ENCODE measurements at regions not wholly inside any gene's neighbourhood (a gene's known extent, or its start where the extent isn't known, plus 50 kb on each side); places are given as distances from the start of the nearest gene placed in this dataset.

GRCh38 chr5:73267766-73268435 lies 94.9 kb downstream of the TMEM174 start (continued):
- TF ChIP-seq ZNF462 (CRISPR knock-in tag; IDR thresholded peaks at IDR 0.05) (no peak), EZH2 (IDR thresholded peaks at IDR 0.05; ENCODE audit: low read depth, unreplicated experiment) (no peak)

- no peaks in the 10 kb centered on the region for H3K79me2 ChIP-seq (replicated peaks; ENCODE audit: insufficient read depth)
- H3K27me3 Mint-ChIP-seq (ENCODE audit: insufficient read depth, low read depth, poor library complexity) = peaks cover 14% of the 10 kb centered on the region
- no peak overlapping the region for H3K27ac ChIP-seq (ENCODE audit: low read depth)
- H3K4me3 Mint-ChIP-seq = peak overlapping the region; percentile 43; the same call in 1 of the 3 replicates
- H3K4me2 ChIP-seq = peak overlapping the region; percentile 63; the same call in 1 of the 2 replicates
- 0 out of 2 replicates have a peak overlapping the region, but pooled peaks have one; percentile 14 for H3K4me3 ChIP-seq
- H3F3A ChIP-seq (replicated peaks; ENCODE audit: low read depth) = no peaks in the 10 kb centered on the region
- ATAC-seq = peak; percentile 55
- peaks cover 20% of the 10 kb centered on the region for H3K4me1 ChIP-seq (ENCODE audit: insufficient read depth)
- H3K9me2 ChIP-seq (ENCODE audit: insufficient read depth) = peaks cover 6% of the 10 kb centered on the region; the same call in 1 of the 2 replicates
- no peak for DNase-seq (ENCODE audit: low spot score)
- no peaks in the 10 kb centered on the region for H3K36me3 Mint-ChIP-seq (ENCODE audit: low read depth)
- no peak overlapping the region for H3K27ac Mint-ChIP-seq
- 0 out of 2 replicates have a peak, but pooled peaks cover 4% of the 10 kb centered on the region for H4K20me1 ChIP-seq (replicated peaks; ENCODE audit: insufficient read depth)
- H3K36me3 ChIP-seq (ENCODE audit: insufficient read depth) = no peaks in the 10 kb centered on the region
- peaks cover 16% of the 10 kb centered on the region for H3K4me1 Mint-ChIP-seq
- H2AFZ ChIP-seq = peak overlapping the region; percentile 96
- H3K9me3 Mint-ChIP-seq = no peaks in the 10 kb centered on the region
- no peaks in the 10 kb centered on the region for H3K27me3 ChIP-seq (ENCODE audit: insufficient read depth)
- no peak for TF ChIP-seq CREB1 (CRISPR knock-in tag; IDR thresholded peaks at IDR 0.05; ENCODE audit: low read depth)
- no peak for TF ChIP-seq POLR2AphosphoS5 (IDR thresholded peaks at IDR 0.05; ENCODE audit: low read depth)
- no peak for TF ChIP-seq STAT1 (IDR thresholded peaks at IDR 0.05; ENCODE audit: unreplicated experiment)
- no peak for TF ChIP-seq ZNF462 (CRISPR knock-in tag; IDR thresholded peaks at IDR 0.05)
- no peak for TF ChIP-seq EZH2 (IDR thresholded peaks at IDR 0.05; ENCODE audit: low read depth, unreplicated experiment)
These were observed 94.2 kb downstream of the TMEM174 start for GRCh38 chr5:73266925-73267765.
